HepG2 (cell line): ENCODE measurements at regions not wholly inside any gene's neighbourhood (a gene's known extent, or its start where the extent isn't known, plus 50 kb on each side); places are given as distances from the start of the nearest gene placed in this dataset.

ENCODE experiments used
- ETV5 ChIP-seq: IDR thresholded peaks from 2 replicates; pipeline ENCODE4 v1.6.1; 2018; ENCODE audit warnings: missing biosample characterization, missing genetic modification reagents, inconsistent platforms, borderline replicate concordance
- FOXA1 ChIP-seq, 2 experiments: fragments of 450-650 bp in 1 of 2; sonication (generic) in 1 of 2; formaldehyde crosslinking in 1 of 2; IDR thresholded peaks; 2 replicates each; pipeline versions ENCODE4 v1.4.0 to v1.6.1; 2016 to 2020; ENCODE audit warnings: missing genetic modification reagents in 1 of 2
- FOXK2 ChIP-seq: fragments of 450-650 bp; IDR thresholded peaks from 2 replicates; pipeline ENCODE4 v1.6.1; 2016
- IKZF4 ChIP-seq: sonication (generic); formaldehyde crosslinking; IDR thresholded peaks from 2 replicates; pipeline ENCODE4 v1.5.1; 2020; ENCODE audit warnings: borderline replicate concordance, mild to moderate bottlenecking, low read depth, missing genetic modification reagents; ENCODE audit errors: not compliant biosample characterization
- KDM6A ChIP-seq: IDR thresholded peaks from 2 replicates; pipeline ENCODE4 v1.6.1; 2016; ENCODE audit warnings: low read depth
- NBN ChIP-seq: fragments of 450-650 bp; conservative IDR thresholded peaks from 2 replicates; pipeline ENCODE4 v1.6.1; 2017
- NFATC3 ChIP-seq: sonication (generic); formaldehyde crosslinking; IDR thresholded peaks from 2 replicates; pipeline ENCODE4 v1.5.1; 2020; ENCODE audit warnings: mild to moderate bottlenecking, missing genetic modification reagents
- NFE2L2 ChIP-seq: fragments of 150-350 bp; IDR thresholded peaks from 2 replicates; pipeline ENCODE4 v1.6.1; 2014; ENCODE audit warnings: low read length
- NKX3-1 ChIP-seq: sonication (generic); formaldehyde crosslinking; IDR thresholded peaks from 2 replicates; pipeline ENCODE4 v1.5.0; 2020; ENCODE audit warnings: missing genetic modification reagents
- SMARCC2 ChIP-seq: fragments of 450-650 bp; IDR thresholded peaks from 2 replicates; pipeline ENCODE4 v1.6.1; 2017; ENCODE audit warnings: antibody characterized with exemption, mild to moderate bottlenecking
- XRCC5 ChIP-seq: fragments of 200-400 bp; formaldehyde crosslinking; optimal IDR thresholded peaks from 2 replicates; pipeline ENCODE3; 2017; ENCODE audit warnings: mild to moderate bottlenecking, low read length
- ZBTB42 ChIP-seq: sonication (generic); formaldehyde crosslinking; IDR thresholded peaks from 2 replicates; pipeline ENCODE4 v1.5.0; 2020; ENCODE audit warnings: mild to moderate bottlenecking, missing genetic modification reagents
- ZNF232 ChIP-seq: sonication (generic); formaldehyde crosslinking; IDR thresholded peaks from 2 replicates; pipeline ENCODE4 v1.4.0; 2020; ENCODE audit warnings: missing genetic modification reagents, borderline replicate concordance
- ZNF44 ChIP-seq: sonication (generic); formaldehyde crosslinking; IDR thresholded peaks from 2 replicates; pipeline ENCODE4 v1.5.1; 2020; ENCODE audit warnings: mild to moderate bottlenecking, missing genetic modification reagents
- ZNF556 ChIP-seq: sonication (generic); formaldehyde crosslinking; IDR thresholded peaks from 2 replicates; pipeline ENCODE4 v1.4.0; 2020; ENCODE audit warnings: mild to moderate bottlenecking, missing genetic modification reagents, borderline replicate concordance
- TF ChIP-seq, protein P1 (sequence below): sonication (generic); formaldehyde crosslinking; IDR thresholded peaks from 2 replicates; pipeline ENCODE4 v1.5.0; 2020; ENCODE audit warnings: mild to moderate bottlenecking, missing genetic modification reagents, moderate library complexity
- TF ChIP-seq, protein P2 (sequence below): sonication (generic); formaldehyde crosslinking; IDR thresholded peaks from 2 replicates; pipeline ENCODE4 v1.8.0; 2022; ENCODE audit warnings: missing genetic modification reagents, mild to moderate bottlenecking, moderate library complexity, borderline replicate concordance
- TF ChIP-seq, protein P3 (sequence below): IDR thresholded peaks from 2 replicates; pipeline ENCODE4 v1.6.1; 2016; ENCODE audit warnings: missing biosample characterization, missing genetic modification reagents, low read depth
- TF ChIP-seq, protein P4 (sequence below): IDR thresholded peaks from 2 replicates; pipeline ENCODE4 v1.6.1; 2018; ENCODE audit warnings: missing genetic modification reagents
- TF ChIP-seq, protein P5 (sequence below): sonication (generic); formaldehyde crosslinking; IDR thresholded peaks from 2 replicates; pipeline ENCODE4 v1.5.0; 2020; ENCODE audit warnings: missing genetic modification reagents, mild to moderate bottlenecking, borderline replicate concordance
- TF ChIP-seq, protein P6 (sequence below): sonication (generic); formaldehyde crosslinking; IDR thresholded peaks from 2 replicates; pipeline ENCODE4 v1.5.1; 2020; ENCODE audit warnings: mild to moderate bottlenecking, missing genetic modification reagents, moderate library complexity

DNA sequence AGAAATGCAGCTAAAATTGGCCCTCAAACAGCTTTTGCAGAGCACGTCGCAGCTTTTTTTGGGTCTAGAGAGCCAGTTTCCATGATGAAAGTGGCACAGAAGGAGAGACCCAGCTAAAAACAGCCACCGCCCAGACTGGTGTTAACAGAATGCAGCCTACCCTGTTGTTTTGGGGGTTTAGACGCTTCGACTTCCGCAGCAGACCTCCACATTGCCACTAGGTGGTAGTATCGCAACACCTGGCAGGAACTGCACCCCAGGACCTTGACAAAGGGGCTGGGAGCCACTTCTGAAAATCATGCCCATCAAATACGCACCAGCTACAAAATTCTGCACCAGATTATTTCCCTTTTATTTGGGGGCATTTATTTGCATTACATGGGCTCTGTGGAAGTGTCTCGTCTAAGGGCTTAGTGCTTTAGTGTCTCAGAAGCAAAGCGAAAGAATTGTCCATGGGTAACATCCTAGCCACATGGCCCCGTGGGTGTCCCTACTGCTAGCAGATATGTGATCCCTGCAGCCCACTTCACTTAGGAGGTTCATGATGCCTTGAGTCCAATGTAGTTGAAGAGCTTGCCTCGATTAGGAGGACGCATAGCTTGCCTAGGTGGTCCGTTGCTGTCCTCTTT, 167.1 kb downstream of the HAPSTR1 start (continued):
- TF ChIP-seq, protein P1, sequence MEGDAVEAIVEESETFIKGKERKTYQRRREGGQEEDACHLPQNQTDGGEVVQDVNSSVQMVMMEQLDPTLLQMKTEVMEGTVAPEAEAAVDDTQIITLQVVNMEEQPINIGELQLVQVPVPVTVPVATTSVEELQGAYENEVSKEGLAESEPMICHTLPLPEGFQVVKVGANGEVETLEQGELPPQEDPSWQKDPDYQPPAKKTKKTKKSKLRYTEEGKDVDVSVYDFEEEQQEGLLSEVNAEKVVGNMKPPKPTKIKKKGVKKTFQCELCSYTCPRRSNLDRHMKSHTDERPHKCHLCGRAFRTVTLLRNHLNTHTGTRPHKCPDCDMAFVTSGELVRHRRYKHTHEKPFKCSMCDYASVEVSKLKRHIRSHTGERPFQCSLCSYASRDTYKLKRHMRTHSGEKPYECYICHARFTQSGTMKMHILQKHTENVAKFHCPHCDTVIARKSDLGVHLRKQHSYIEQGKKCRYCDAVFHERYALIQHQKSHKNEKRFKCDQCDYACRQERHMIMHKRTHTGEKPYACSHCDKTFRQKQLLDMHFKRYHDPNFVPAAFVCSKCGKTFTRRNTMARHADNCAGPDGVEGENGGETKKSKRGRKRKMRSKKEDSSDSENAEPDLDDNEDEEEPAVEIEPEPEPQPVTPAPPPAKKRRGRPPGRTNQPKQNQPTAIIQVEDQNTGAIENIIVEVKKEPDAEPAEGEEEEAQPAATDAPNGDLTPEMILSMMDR (CRISPR knock-in tag) = peak; percentile 94
- TF ChIP-seq ZNF44 = peak; percentile 66; the same call in 1 of the 2 replicates
- TF ChIP-seq NFE2L2 = no peak
- no peak for TF ChIP-seq ZNF556 (CRISPR knock-in tag)
- TF ChIP-seq FOXK2 = no peak
- no peak for TF ChIP-seq KDM6A (CRISPR knock-in tag)
- 0 out of 2 replicates have a peak, but pooled peaks have one; percentile 61 for TF ChIP-seq NFATC3 (CRISPR knock-in tag)
- TF ChIP-seq, protein P2, sequence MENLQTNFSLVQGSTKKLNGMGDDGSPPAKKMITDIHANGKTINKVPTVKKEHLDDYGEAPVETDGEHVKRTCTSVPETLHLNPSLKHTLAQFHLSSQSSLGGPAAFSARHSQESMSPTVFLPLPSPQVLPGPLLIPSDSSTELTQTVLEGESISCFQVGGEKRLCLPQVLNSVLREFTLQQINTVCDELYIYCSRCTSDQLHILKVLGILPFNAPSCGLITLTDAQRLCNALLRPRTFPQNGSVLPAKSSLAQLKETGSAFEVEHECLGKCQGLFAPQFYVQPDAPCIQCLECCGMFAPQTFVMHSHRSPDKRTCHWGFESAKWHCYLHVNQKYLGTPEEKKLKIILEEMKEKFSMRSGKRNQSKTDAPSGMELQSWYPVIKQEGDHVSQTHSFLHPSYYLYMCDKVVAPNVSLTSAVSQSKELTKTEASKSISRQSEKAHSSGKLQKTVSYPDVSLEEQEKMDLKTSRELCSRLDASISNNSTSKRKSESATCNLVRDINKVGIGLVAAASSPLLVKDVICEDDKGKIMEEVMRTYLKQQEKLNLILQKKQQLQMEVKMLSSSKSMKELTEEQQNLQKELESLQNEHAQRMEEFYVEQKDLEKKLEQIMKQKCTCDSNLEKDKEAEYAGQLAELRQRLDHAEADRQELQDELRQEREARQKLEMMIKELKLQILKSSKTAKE (CRISPR knock-in tag) = no peak
- peak; percentile 80 for TF ChIP-seq XRCC5
- TF ChIP-seq, protein P3, sequence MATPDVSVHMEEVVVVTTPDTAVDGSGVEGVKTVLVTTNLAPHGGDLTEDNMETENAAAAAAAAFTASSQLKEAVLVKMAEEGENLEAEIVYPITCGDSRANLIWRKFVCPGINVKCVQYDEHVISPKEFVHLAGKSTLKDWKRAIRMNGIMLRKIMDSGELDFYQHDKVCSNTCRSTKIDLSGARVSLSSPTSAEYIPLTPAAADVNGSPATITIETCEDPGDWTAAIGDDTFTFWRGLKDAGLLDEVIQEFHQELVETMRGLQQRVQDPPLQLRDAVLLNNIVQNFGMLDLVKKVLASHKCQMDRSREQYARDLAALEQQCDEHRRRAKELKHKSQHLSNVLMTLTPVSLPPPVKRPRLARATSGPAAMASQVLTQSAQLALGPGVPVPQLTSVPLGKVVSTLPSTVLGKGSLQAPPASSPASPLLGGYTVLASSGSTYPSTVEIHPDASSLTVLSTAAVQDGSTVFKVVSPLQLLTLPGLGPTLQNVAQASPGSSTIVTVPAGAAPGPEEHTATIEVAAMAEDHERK (CRISPR knock-in tag) = no peak
- TF ChIP-seq ETV5 (CRISPR knock-in tag) = 0 out of 2 replicates have a peak, but pooled peaks have one; percentile 9
- TF ChIP-seq IKZF4 = peak; percentile 33
- TF ChIP-seq FOXA1 (IDR thresholded peaks at IDR 0.05) = no peak
- TF ChIP-seq FOXA1 (CRISPR knock-in tag; IDR thresholded peaks at IDR 0.05) = no peak
- TF ChIP-seq ZNF232 (CRISPR knock-in tag) = no peak
- TF ChIP-seq, protein P4, sequence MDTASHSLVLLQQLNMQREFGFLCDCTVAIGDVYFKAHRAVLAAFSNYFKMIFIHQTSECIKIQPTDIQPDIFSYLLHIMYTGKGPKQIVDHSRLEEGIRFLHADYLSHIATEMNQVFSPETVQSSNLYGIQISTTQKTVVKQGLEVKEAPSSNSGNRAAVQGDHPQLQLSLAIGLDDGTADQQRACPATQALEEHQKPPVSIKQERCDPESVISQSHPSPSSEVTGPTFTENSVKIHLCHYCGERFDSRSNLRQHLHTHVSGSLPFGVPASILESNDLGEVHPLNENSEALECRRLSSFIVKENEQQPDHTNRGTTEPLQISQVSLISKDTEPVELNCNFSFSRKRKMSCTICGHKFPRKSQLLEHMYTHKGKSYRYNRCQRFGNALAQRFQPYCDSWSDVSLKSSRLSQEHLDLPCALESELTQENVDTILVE (CRISPR knock-in tag) = no peak
- TF ChIP-seq SMARCC2 = no peak
- TF ChIP-seq, protein P5, sequence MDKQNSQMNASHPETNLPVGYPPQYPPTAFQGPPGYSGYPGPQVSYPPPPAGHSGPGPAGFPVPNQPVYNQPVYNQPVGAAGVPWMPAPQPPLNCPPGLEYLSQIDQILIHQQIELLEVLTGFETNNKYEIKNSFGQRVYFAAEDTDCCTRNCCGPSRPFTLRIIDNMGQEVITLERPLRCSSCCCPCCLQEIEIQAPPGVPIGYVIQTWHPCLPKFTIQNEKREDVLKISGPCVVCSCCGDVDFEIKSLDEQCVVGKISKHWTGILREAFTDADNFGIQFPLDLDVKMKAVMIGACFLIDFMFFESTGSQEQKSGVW (CRISPR knock-in tag) = no peak
- TF ChIP-seq ZBTB42 = no peak
- TF ChIP-seq NBN = no peak
- 0 out of 2 replicates have a peak, but pooled peaks have one; percentile 46 for TF ChIP-seq NKX3-1 (CRISPR knock-in tag)
- TF ChIP-seq, protein P6, sequence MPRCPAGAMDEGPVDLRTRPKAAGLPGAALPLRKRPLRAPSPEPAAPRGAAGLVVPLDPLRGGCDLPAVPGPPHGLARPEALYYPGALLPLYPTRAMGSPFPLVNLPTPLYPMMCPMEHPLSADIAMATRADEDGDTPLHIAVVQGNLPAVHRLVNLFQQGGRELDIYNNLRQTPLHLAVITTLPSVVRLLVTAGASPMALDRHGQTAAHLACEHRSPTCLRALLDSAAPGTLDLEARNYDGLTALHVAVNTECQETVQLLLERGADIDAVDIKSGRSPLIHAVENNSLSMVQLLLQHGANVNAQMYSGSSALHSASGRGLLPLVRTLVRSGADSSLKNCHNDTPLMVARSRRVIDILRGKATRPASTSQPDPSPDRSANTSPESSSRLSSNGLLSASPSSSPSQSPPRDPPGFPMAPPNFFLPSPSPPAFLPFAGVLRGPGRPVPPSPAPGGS (CRISPR knock-in tag) = peak; percentile 51; the same call in 1 of the 2 replicates
